GM21576 (cell line): ENCODE measurements at regions not wholly inside any gene's neighbourhood (a gene's known extent, or its start where the extent isn't known, plus 50 kb on each side); places are given as distances from the start of the nearest gene placed in this dataset.
A peak's percentile ranks its signal among the peaks of the same experiment; 100 is the strongest.
"Not testable (repeated sequence)": the region's sequence is repeated elsewhere in the genome, so short reads cannot be mapped to it uniquely, and the experiment has no call there.

Experiments
- ATAC-seq: cut with Tn5 transposase; IDR thresholded peaks from one replicate; pipeline ENCODE4 v1.9.1; 2021; ENCODE audit warnings: mild to moderate bottlenecking, moderate library complexity; ENCODE audit not compliant: unreplicated experiment

GRCh38 chr3:82129221-82129801, 367.9 kb upstream of the GBE1 start:
- ATAC-seq = no peak

DNA sequence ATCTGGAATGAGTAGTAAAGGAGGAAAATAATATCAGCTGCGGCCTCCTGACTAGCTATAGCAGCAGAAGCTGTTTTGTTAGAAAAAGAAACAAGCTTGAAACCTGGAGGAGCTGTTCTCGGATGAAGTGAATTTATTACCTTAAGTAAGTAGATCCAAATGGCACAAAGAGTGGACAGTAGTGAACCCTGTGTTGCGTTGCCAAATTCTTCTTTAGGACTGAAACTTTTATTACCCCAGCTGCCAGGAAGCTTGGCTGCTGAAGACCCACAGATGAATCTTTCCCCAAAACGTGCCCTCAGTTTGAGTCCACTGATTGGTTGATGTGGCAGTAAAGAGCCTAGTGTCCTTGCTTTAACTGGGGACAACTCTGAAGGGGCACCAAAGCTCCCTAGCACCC, 366.8 kb upstream of the GBE1 start:
- ATAC-seq = no peak

- ATAC-seq = no peak
Measured at GRCh38 chr3:82122554-82123345, 361.3 kb upstream of the GBE1 start.

- ATAC-seq = no peak
Measured at GRCh38 chr3:82114589-82114988, 353.1 kb upstream of the GBE1 start.

GRCh38 chr3:82110721-82111120, 349.3 kb upstream of the GBE1 start:
- ATAC-seq = not testable (repeated sequence)

GRCh38 chr3:82103241-82103640, 341.8 kb upstream of the GBE1 start:
- ATAC-seq = no peak

- ATAC-seq = no peak
Measured at GRCh38 chr3:82100378-82100777, 338.9 kb upstream of the GBE1 start.

GRCh38 chr3:82093641-82094040, 332.2 kb upstream of the GBE1 start:
- no peak for ATAC-seq

- ATAC-seq = peak; percentile 83
Measured at GRCh38 chr3:82088749-82089148, 327.3 kb upstream of the GBE1 start.

DNA sequence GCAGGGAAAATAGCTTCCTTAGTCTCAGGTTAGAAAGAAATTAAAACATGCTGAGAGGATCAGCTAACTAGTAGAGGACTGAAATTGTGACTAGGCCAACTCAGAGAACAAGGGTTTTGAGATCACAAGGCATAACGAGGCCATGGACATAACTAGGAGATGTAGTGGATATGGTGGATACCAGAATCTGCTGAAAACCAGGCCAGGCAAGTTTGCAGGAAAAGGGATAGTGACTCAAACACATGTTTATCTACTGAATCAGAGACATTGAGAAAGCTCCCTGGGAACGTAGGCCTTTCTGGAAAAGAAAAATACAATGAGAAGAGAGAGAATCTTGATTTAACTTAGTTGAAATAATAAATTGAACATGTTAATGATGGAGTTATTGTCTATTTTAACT, 326.5 kb upstream of the GBE1 start:
- ATAC-seq = no peak

GRCh38 chr3:82085851-82086475, 324.5 kb upstream of the GBE1 start:
- ATAC-seq = no peak

- ATAC-seq = no peak
Measured at GRCh38 chr3:82085356-82085755, 323.9 kb upstream of the GBE1 start.

DNA sequence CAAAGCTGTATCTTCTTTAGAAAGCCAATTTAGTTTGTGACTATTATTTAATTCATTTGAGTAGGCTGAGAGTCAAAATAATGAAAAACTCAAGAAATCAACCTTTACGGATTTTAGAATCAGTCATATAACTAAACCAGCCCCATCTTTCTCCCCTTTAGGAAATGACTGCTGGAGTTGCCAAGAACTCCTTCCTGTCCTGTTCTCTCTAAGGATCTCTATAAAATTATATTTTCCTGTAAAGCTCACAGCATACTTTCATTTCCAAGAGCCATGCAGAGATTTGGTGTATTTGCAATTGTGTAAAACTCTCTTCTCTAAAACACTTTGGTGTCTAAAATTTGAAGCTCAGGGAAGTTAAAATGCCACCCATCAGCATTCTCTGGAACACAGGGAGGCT, 323.4 kb upstream of the GBE1 start:
- no peak for ATAC-seq

GRCh38 chr3:82082796-82083195, 321.4 kb upstream of the GBE1 start:
- no peak for ATAC-seq

DNA sequence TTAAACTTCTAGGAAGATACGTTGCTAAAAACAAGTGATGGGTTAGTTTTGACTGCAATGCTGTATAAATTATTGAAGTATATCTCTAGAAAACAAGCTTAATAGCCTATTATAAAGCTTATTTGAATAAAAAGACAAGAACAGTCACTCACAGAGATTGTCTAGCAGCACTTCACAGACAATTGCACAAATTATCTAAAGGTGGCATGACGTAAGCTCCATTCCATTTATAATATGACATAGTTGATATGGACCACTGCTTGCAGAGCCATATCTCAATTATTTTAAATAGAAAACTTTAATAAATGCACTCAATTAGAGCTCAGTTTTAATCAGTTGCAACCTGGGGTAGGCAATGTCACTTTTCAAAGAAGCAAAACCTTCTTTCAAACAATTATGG, 319.9 kb upstream of the GBE1 start:
- ATAC-seq = no peak

GRCh38 chr3:82080792-82081191, 319.3 kb upstream of the GBE1 start:
- no peak for ATAC-seq

DNA sequence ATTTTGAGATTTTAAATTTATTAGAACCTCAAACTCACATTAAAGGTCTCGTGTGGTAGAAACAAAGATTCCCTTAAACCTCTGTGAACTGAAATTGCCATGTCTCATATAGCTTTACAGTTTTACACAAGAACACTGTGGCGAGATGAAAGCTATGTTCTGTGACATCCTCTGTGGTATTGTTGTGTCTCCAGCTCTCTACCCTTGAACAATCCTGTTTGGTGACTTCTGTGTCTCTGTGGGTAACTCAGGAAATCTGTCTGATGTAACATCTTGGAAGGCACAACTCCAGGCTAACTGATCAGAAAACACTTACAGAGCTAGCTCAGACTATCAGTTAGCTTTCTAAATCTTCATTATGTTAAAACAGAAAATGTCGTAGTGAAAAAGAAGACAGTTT, 318.8 kb upstream of the GBE1 start:
- no peak for ATAC-seq

- ATAC-seq = no peak
Measured at GRCh38 chr3:82079335-82079890, 318.0 kb upstream of the GBE1 start.

DNA sequence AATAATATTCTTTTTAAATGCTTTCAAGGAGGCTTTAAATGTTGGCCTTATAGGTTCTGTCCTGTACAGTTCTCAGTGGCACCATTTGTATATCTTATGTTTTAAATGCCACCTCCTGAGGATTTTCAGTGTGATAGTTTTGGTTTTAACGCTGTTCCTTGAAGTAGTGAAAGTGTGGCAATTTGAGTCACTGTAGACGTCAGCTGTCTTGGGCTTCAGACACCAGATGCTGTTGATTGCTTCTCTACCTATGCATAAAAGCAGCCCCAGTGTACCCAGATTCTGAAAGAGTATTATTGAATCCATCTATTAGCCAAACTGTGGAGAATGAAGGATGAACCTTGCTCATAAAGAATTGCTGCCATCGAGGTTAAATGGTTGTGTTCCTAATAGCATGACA, 316.8 kb upstream of the GBE1 start:
- no peak for ATAC-seq

DNA sequence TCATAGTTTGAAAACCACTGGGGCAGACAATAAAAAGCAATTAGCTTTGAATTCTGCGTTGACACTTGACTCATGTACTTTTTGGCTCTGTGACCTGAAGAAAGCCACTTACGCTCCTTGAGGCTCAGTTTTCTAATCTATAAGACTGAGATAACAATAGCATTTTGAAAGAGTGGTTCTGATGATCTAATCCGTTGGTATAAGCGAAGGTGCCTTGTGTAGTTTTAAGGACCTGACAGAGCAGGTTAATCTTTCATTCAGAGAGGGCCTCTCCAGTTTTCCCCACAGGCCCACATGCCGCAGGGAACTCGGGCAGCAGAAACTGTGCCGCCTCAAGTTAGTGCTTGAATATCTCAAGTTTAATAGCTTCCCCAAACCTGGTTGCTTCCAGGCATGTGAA, 306.0 kb upstream of the GBE1 start:
- ATAC-seq = no peak

DNA sequence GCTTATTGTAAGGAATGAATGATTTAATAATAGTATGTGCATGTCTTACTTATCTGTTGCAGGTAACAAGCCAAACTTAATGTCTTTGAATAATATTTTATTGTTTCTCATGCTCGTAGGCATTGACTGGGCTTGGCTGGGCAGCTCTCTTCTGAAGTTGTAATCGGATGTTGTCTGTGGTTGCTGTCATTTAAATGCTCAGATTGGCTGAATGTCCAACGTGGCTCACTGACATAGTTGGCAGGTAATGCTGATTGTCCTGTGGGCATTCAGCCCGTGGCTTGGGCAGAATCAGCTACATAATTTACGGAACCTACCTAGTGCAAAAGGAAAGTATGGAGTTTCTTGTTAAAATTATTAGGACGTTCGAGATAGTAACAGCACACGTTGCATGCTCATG, 297.4 kb upstream of the GBE1 start:
- no peak for ATAC-seq

- ATAC-seq = no peak
Measured at GRCh38 chr3:82055792-82056191, 294.3 kb upstream of the GBE1 start.
